ENCODE measurements at regions not wholly inside any gene's neighbourhood (a gene's known extent, or its start where the extent isn't known, plus 50 kb on each side); places are given as distances from the start of the nearest gene placed in this dataset.

DNA sequence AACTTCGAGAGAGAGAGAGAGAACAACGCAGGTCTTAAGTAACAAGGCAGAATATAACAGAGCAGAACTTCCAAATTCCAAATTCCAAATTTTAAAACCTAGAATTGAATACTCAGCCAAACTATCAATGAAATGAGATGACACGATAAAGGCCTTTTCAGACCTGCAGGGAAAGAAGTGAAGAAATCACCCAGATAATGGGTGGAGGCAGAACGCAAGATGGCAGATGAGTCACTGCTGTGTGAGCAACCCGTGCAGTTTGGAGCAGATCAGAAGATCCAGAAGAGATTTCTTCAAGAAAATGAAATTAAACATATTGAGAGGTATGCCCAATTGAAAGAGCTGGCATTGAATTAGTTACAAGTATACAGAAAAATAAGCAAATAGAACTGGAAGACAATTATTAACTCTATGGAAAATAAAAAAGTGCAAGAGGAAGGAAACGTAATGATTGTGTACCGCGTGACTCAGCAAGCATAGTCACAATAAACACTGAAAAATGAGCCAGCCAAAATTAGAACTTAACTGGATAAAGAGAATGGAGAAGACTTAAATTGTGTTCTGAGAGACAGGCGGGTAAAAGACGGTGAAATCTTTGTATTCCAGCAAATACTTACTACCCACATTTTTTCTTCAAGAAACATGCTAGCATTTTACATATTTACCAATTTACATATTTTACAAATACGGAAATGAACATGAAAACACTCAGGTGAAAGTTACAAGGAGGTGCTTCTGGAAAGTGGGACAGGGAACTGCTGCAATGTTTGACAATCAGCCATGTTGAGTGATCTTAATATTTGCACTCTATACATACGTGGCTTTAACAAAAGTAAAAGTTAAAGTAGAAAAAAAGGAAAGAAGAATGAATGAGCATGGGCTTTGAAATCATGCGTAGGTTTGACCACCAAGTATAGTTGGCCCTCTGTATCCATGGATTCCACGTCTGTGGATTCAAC, 87.9 kb upstream of the CDYL start:
- TF ChIP-seq, protein P1, sequence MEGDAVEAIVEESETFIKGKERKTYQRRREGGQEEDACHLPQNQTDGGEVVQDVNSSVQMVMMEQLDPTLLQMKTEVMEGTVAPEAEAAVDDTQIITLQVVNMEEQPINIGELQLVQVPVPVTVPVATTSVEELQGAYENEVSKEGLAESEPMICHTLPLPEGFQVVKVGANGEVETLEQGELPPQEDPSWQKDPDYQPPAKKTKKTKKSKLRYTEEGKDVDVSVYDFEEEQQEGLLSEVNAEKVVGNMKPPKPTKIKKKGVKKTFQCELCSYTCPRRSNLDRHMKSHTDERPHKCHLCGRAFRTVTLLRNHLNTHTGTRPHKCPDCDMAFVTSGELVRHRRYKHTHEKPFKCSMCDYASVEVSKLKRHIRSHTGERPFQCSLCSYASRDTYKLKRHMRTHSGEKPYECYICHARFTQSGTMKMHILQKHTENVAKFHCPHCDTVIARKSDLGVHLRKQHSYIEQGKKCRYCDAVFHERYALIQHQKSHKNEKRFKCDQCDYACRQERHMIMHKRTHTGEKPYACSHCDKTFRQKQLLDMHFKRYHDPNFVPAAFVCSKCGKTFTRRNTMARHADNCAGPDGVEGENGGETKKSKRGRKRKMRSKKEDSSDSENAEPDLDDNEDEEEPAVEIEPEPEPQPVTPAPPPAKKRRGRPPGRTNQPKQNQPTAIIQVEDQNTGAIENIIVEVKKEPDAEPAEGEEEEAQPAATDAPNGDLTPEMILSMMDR (IDR thresholded peaks at IDR 0.05) = no peak
- TF ChIP-seq POLR2A (IDR thresholded peaks at IDR 0.05) (no peak), EP300 (IDR thresholded peaks at IDR 0.05) (no peak)
